ENCODE measurements at regions not wholly inside any gene's neighbourhood (a gene's known extent, or its start where the extent isn't known, plus 50 kb on each side); places are given as distances from the start of the nearest gene placed in this dataset.

GRCh38 chr2:186068139-186068801 lies 329.7 kb downstream of the FSIP2 start:
- no peak for TF ChIP-seq CTCF (conservative IDR thresholded peaks at IDR 0.05)
- TF ChIP-seq ZFX (IDR thresholded peaks at IDR 0.05), result no peak
